ENCODE measurements at regions not wholly inside any gene's neighbourhood (a gene's known extent, or its start where the extent isn't known, plus 50 kb on each side); places are given as distances from the start of the nearest gene placed in this dataset.

DNA sequence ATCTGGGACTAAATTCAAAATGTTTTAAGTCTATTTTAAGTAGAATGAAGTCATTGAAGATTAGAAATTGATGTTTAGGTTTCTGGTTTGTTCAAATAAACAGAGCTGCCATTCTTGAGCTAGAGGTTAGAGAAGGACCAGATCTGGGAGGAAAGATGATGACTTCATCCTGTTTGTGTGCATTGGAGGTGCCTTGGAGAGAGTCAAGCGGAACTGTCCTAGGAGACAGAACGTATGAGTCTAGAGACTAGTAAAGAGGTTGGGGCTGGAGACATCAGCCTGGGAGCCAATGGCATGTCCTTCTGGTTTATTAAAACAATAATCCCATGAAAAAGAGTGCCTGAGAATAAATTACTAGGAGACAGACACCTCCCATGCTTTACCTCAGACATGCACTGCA is 303.4 kb downstream of the KBTBD8 start:
- TF ChIP-seq TBP (optimal IDR thresholded peaks at IDR 0.05; ENCODE audit: low read depth, low read length): no peak
- TF ChIP-seq ZC3H4 (CRISPR knock-in tag; IDR thresholded peaks at IDR 0.05; ENCODE audit: borderline replicate concordance): no peak
